ENCODE measurements at regions not wholly inside any gene's neighbourhood (a gene's known extent, or its start where the extent isn't known, plus 50 kb on each side); places are given as distances from the start of the nearest gene placed in this dataset.

DNA sequence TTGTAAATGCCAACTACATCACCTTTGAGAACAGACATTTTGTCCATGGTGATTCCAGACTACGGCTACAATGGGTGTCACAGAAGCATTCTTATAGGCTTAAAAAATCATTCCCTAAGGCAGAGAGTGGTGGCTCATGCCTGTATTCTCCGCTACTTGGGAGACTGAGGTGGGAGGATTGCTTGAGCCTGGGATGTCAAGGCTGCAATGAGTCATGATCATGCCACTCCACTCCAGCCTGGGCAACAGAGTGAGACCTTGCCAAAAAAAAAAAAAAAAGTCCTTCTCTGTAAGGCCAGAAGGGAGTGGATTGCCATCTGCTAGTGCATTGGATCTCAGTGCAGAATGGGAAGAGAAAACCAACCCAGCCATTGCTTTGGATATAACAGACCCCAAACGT, 522.5 kb downstream of the VRK1 start:
- TF ChIP-seq EZH2 (IDR thresholded peaks at IDR 0.05; ENCODE audit: borderline replicate concordance, low read depth, low read length, severe bottlenecking): no peak
- TF ChIP-seq MYC (IDR thresholded peaks at IDR 0.05; ENCODE audit: low read depth, low read length): no peak
- TF ChIP-seq, protein P1, sequence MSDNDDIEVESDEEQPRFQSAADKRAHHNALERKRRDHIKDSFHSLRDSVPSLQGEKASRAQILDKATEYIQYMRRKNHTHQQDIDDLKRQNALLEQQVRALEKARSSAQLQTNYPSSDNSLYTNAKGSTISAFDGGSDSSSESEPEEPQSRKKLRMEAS (IDR thresholded peaks at IDR 0.05; ENCODE audit: insufficient read depth, insufficient read length): no peak
- no peak for TF ChIP-seq POLR2AphosphoS5 (IDR thresholded peaks at IDR 0.05; ENCODE audit: insufficient read depth, low read depth, low read length)
- TF ChIP-seq GATA2 (IDR thresholded peaks at IDR 0.05; ENCODE audit: insufficient read depth, insufficient read length, low read depth, low read length): no peak
- TF ChIP-seq, protein P2, sequence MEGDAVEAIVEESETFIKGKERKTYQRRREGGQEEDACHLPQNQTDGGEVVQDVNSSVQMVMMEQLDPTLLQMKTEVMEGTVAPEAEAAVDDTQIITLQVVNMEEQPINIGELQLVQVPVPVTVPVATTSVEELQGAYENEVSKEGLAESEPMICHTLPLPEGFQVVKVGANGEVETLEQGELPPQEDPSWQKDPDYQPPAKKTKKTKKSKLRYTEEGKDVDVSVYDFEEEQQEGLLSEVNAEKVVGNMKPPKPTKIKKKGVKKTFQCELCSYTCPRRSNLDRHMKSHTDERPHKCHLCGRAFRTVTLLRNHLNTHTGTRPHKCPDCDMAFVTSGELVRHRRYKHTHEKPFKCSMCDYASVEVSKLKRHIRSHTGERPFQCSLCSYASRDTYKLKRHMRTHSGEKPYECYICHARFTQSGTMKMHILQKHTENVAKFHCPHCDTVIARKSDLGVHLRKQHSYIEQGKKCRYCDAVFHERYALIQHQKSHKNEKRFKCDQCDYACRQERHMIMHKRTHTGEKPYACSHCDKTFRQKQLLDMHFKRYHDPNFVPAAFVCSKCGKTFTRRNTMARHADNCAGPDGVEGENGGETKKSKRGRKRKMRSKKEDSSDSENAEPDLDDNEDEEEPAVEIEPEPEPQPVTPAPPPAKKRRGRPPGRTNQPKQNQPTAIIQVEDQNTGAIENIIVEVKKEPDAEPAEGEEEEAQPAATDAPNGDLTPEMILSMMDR (IDR thresholded peaks at IDR 0.05; ENCODE audit: extremely low read depth in 1 of 2, insufficient read depth in 1 of 2, low read depth in 1 of 2, low read length in 2 of 2): no peak
- FAIRE-seq (no peak), DNase-seq (ENCODE audit: low read depth, low spot score) (no peak)
- ChIA-PET POLR2A (no interaction called here), CTCF (no interaction called here)
- H3K4me1 ChIP-seq (ENCODE audit: control insufficient read depth, extremely low read depth, insufficient read depth, low read length): no peaks in the 10 kb centered on the region
- H3K36me3 ChIP-seq (ENCODE audit: control insufficient read depth in 2 of 2, extremely low read depth in 1 of 2, insufficient read depth in 2 of 2, low read length in 2 of 2): no peaks in the 10 kb centered on the region
- H3K27me3 ChIP-seq (ENCODE audit: control insufficient read depth in 2 of 2, insufficient read depth in 2 of 2, low read length in 2 of 2): no peaks in the 10 kb centered on the region
- H3K9ac ChIP-seq (replicated peaks; ENCODE audit: extremely low read depth, insufficient read depth, low read length): no peak overlapping the region
- H3K79me2 ChIP-seq (ENCODE audit: control insufficient read depth, insufficient read depth, low read length): no peaks in the 10 kb centered on the region
- no peaks in the 10 kb centered on the region for H3K9me1 ChIP-seq (replicated peaks; ENCODE audit: control insufficient read depth, extremely low read depth, insufficient read depth, low read length)
- intact Hi-C loops (cut with micrococcal nuclease) (no loop called here), dilution Hi-C loops (cut with MboI; ENCODE audit: extremely low pct_ligation_motif_present, low sequenced_read_pairs) (no loop called here)
- H4K20me1 ChIP-seq (replicated peaks; ENCODE audit: control insufficient read depth, extremely low read depth, insufficient read depth, low read length): no peaks in the 10 kb centered on the region
- H3K9me3 ChIP-seq (replicated peaks; ENCODE audit: control insufficient read depth, insufficient read depth, low read length): peaks cover 10% of the 10 kb centered on the region
- H3K27ac ChIP-seq (ENCODE audit: insufficient read depth, low read depth, low read length): no peak overlapping the region
- no peak overlapping the region for H2AFZ ChIP-seq (ENCODE audit: low read depth, low read length)
- no TSS peak for BruUV-seq (replicated peaks)
- H3K4me2 ChIP-seq (ENCODE audit: insufficient read depth, low read length): no peak overlapping the region
- H3K4me3 ChIP-seq (replicated peaks in 1 of 3; ENCODE audit: insufficient read depth in 1 of 3, low read depth in 1 of 3, low read length in 3 of 3): no peak overlapping the region

- BruUV-seq (replicated peaks): no TSS peak
- Histone ChIP-seq H3K4me3 (replicated peaks in 1 of 3; ENCODE audit: insufficient read depth in 1 of 3, low read depth in 1 of 3, low read length in 3 of 3) (no peak overlapping the region), H3K9ac (replicated peaks; ENCODE audit: extremely low read depth, insufficient read depth, low read length) (no peak overlapping the region), H3K4me2 (ENCODE audit: insufficient read depth, low read length) (no peak overlapping the region), H3K4me1 (ENCODE audit: control insufficient read depth, extremely low read depth, insufficient read depth, low read length) (no peaks in the 10 kb centered on the region), H3K36me3 (ENCODE audit: control insufficient read depth in 2 of 2, extremely low read depth in 1 of 2, insufficient read depth in 2 of 2, low read length in 2 of 2) (no peaks in the 10 kb centered on the region), H4K20me1 (replicated peaks; ENCODE audit: control insufficient read depth, extremely low read depth, insufficient read depth, low read length) (no peaks in the 10 kb centered on the region), H3K27me3 (ENCODE audit: control insufficient read depth in 2 of 2, insufficient read depth in 2 of 2, low read length in 2 of 2) (no peaks in the 10 kb centered on the region), H2AFZ (ENCODE audit: low read depth, low read length) (no peak overlapping the region), H3K79me2 (ENCODE audit: control insufficient read depth, insufficient read depth, low read length) (no peaks in the 10 kb centered on the region), H3K9me1 (replicated peaks; ENCODE audit: control insufficient read depth, extremely low read depth, insufficient read depth, low read length) (no peaks in the 10 kb centered on the region), H3K27ac (ENCODE audit: insufficient read depth, low read depth, low read length) (no peak overlapping the region), H3K9me3 (replicated peaks; ENCODE audit: control insufficient read depth, insufficient read depth, low read length) (peaks cover 15% of the 10 kb centered on the region)
- FAIRE-seq (no peak), DNase-seq (ENCODE audit: low read depth, low spot score) (no peak)
- intact Hi-C loops (cut with micrococcal nuclease) (no loop called here), dilution Hi-C loops (cut with MboI; ENCODE audit: extremely low pct_ligation_motif_present, low sequenced_read_pairs) (no loop called here)
- ChIA-PET POLR2A (no interaction called here), CTCF (no interaction called here)
- TF ChIP-seq GATA2 (IDR thresholded peaks at IDR 0.05; ENCODE audit: insufficient read depth, insufficient read length, low read depth, low read length) (no peak), POLR2A (IDR thresholded peaks at IDR 0.05; ENCODE audit: low read depth, low read length) (no peak)
These were observed 531.6 kb downstream of the VRK1 start for GRCh38 chr14:97328743-97329142.
